ENCODE measurements at regions not wholly inside any gene's neighbourhood (a gene's known extent, or its start where the extent isn't known, plus 50 kb on each side); places are given as distances from the start of the nearest gene placed in this dataset.

DNA sequence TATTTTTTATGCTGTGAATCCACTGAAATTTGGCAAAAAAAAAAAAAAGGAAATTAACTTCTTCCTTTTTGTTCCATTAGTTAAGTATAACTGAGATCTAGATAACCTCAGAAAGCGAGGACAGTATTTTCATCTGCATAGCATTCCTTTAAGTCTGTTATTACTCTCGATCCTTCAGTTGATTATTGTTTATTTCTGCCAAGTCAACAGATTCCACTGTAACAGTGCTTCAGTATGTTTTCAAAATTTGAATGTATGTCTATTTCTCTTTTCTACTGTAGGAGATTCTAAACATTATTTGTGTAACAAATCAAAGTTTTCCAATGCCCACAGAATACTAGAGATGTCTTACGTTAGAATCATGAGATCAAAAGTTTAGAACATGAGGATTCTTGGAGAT lies 133.1 kb upstream of the RGPD4 start:
- H3K4me1 ChIP-seq (ENCODE audit: control insufficient read depth in 2 of 2, insufficient read depth in 2 of 2, low read length in 2 of 2) = no peaks in the 10 kb centered on the region
- TF ChIP-seq EZH2 (IDR thresholded peaks at IDR 0.05; ENCODE audit: borderline replicate concordance, insufficient read depth, low read depth, low read length, poor library complexity, severe bottlenecking) = no peak
- TF ChIP-seq, protein P1, sequence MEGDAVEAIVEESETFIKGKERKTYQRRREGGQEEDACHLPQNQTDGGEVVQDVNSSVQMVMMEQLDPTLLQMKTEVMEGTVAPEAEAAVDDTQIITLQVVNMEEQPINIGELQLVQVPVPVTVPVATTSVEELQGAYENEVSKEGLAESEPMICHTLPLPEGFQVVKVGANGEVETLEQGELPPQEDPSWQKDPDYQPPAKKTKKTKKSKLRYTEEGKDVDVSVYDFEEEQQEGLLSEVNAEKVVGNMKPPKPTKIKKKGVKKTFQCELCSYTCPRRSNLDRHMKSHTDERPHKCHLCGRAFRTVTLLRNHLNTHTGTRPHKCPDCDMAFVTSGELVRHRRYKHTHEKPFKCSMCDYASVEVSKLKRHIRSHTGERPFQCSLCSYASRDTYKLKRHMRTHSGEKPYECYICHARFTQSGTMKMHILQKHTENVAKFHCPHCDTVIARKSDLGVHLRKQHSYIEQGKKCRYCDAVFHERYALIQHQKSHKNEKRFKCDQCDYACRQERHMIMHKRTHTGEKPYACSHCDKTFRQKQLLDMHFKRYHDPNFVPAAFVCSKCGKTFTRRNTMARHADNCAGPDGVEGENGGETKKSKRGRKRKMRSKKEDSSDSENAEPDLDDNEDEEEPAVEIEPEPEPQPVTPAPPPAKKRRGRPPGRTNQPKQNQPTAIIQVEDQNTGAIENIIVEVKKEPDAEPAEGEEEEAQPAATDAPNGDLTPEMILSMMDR (IDR thresholded peaks at IDR 0.05) = no peak
- ATAC-seq (ENCODE audit: low read depth) (no peak), DNase-seq (no peak)
- no peak overlapping the region for H2AFZ ChIP-seq (ENCODE audit: insufficient read depth, low read depth, low read length, poor library complexity, severe bottlenecking)
- no CpG with 5 or more reads among the region's 3 CpGs for WGBS (ENCODE audit: insufficient coverage)
- no peak overlapping the region for H3K9ac ChIP-seq (ENCODE audit: low read length)
- H3K27me3 ChIP-seq (replicated peaks in 1 of 4; ENCODE audit: control extremely low read depth in 1 of 4, control insufficient read depth in 3 of 4, insufficient read depth in 4 of 4, low read length in 3 of 4) = no peaks in the 10 kb centered on the region
- H3K79me2 ChIP-seq (ENCODE audit: control insufficient read depth, insufficient read depth, low read length) = no peaks in the 10 kb centered on the region
- H3K4me3 ChIP-seq (ENCODE audit: control extremely low read depth in 1 of 5, extremely low read depth in 1 of 5, insufficient read depth in 1 of 5, low read depth in 2 of 5, low read length in 4 of 5) = no peak overlapping the region
- intact Hi-C loops (cut with micrococcal nuclease) = no loop called here
- ChIA-PET POLR2A (no interaction called here), CTCF (no interaction called here)
- no peak overlapping the region for H3K4me2 ChIP-seq (replicated peaks; ENCODE audit: low read depth, low read length, poor library complexity, severe bottlenecking)
- Mint-ChIP-seq H3K4me1 (no peaks in the 10 kb centered on the region), H3K27me3 (no peaks in the 10 kb centered on the region), H3K9me3 (ENCODE audit: insufficient read depth) (peaks cover 3% of the 10 kb centered on the region), H3K4me3 (no peak overlapping the region), H3K27ac (no peak overlapping the region)
- H4K20me1 ChIP-seq (ENCODE audit: control insufficient read depth, insufficient read depth, low read length, poor library complexity, severe bottlenecking) = no peaks in the 10 kb centered on the region
- H3K36me3 ChIP-seq (replicated peaks in 1 of 2; ENCODE audit: control extremely low read depth in 1 of 2, control insufficient read depth in 1 of 2, extremely low read depth in 1 of 2, insufficient read depth in 2 of 2, low read length in 1 of 2) = no peaks in the 10 kb centered on the region
- no peak overlapping the region for H3K27ac ChIP-seq (ENCODE audit: low read length in 2 of 2)
- peaks cover 0 to 2% (median 0%) of the 10 kb centered on the region in 3 donors for H3K9me3 ChIP-seq (ENCODE audit: control extremely low read depth in 1 of 3, control insufficient read depth in 2 of 3, insufficient read depth in 1 of 3, low read length in 2 of 3)

- no peaks in the 10 kb centered on the region for H3K27me3 ChIP-seq (replicated peaks in 1 of 4; ENCODE audit: control extremely low read depth in 1 of 4, control insufficient read depth in 3 of 4, insufficient read depth in 4 of 4, low read length in 3 of 4)
- H3K4me2 ChIP-seq (replicated peaks; ENCODE audit: low read depth, low read length, poor library complexity, severe bottlenecking) = no peak overlapping the region
- peaks cover 0 to 2% (median 0%) of the 10 kb centered on the region in 3 donors for H3K9me3 ChIP-seq (ENCODE audit: control extremely low read depth in 1 of 3, control insufficient read depth in 2 of 3, insufficient read depth in 1 of 3, low read length in 2 of 3)
- no peaks in the 10 kb centered on the region for H3K36me3 ChIP-seq (replicated peaks in 1 of 2; ENCODE audit: control extremely low read depth in 1 of 2, control insufficient read depth in 1 of 2, extremely low read depth in 1 of 2, insufficient read depth in 2 of 2, low read length in 1 of 2)
- H3K4me3 Mint-ChIP-seq = no peak overlapping the region
- TF ChIP-seq, protein P1 (IDR thresholded peaks at IDR 0.05) = no peak
- TF ChIP-seq EZH2 (IDR thresholded peaks at IDR 0.05; ENCODE audit: borderline replicate concordance, insufficient read depth, low read depth, low read length, poor library complexity, severe bottlenecking) = no peak
- H3K4me1 ChIP-seq (ENCODE audit: control insufficient read depth in 2 of 2, insufficient read depth in 2 of 2, low read length in 2 of 2) = no peaks in the 10 kb centered on the region
- CTCF ChIA-PET = no interaction called here
- no peak overlapping the region for H3K4me3 ChIP-seq (ENCODE audit: control extremely low read depth in 1 of 5, extremely low read depth in 1 of 5, insufficient read depth in 1 of 5, low read depth in 2 of 5, low read length in 4 of 5)
- H3K9me3 Mint-ChIP-seq (ENCODE audit: insufficient read depth) = peaks cover 3% of the 10 kb centered on the region
- H3K27me3 Mint-ChIP-seq = no peaks in the 10 kb centered on the region
- no peaks in the 10 kb centered on the region for H4K20me1 ChIP-seq (ENCODE audit: control insufficient read depth, insufficient read depth, low read length, poor library complexity, severe bottlenecking)
- intact Hi-C loops (cut with micrococcal nuclease) = no loop called here
- H3K27ac Mint-ChIP-seq = no peak overlapping the region
- ATAC-seq (ENCODE audit: low read depth) (no peak), DNase-seq (no peak)
- H2AFZ ChIP-seq (ENCODE audit: insufficient read depth, low read depth, low read length, poor library complexity, severe bottlenecking) = no peak overlapping the region
- WGBS (ENCODE audit: insufficient coverage) = 100% methylated on average over 4 of the region's 5 CpGs
- H3K9ac ChIP-seq (ENCODE audit: low read length) = no peak overlapping the region
- no peak overlapping the region for H3K27ac ChIP-seq (ENCODE audit: low read length in 2 of 2)
- POLR2A ChIA-PET = no interaction called here
- H3K79me2 ChIP-seq (ENCODE audit: control insufficient read depth, insufficient read depth, low read length) = no peaks in the 10 kb centered on the region
- no peaks in the 10 kb centered on the region for H3K4me1 Mint-ChIP-seq
Measured at GRCh38 chr2:107694667-107695066, 132.0 kb upstream of the RGPD4 start.

Data from B cell (primary cell).